ENCODE measurements at regions not wholly inside any gene's neighbourhood (a gene's known extent, or its start where the extent isn't known, plus 50 kb on each side); places are given as distances from the start of the nearest gene placed in this dataset.

DNA sequence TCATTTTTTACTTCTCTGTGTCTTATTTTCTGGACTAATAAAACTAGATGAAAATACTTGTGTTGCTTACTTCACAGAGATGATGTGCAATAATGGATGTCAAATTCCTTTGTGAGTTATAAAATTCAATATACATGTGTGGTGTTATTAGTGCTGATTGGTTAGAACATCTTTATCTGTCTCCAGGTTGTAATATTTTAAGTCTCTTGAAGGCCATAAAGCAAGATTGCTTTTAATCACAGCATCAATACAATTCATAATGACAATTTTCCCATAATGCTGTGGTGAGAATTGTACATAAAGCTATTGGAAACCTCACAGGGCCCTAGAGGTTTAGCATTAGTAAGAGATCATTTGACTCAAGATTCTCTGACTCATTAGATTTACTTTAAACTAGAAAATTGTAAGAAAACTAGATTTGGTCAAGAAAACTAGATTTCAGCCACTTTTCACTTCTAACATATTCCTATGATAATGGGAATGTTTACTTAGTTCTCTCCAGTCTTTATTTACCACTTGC lies 963.7 kb downstream of the REEP3 start:
- TF ChIP-seq TAF1 (IDR thresholded peaks at IDR 0.05; ENCODE audit: borderline replicate concordance, low read depth, low read length) (no peak), POLR2A (IDR thresholded peaks at IDR 0.05; ENCODE audit: low read depth, low read length) (no peak), POLR2AphosphoS5 (IDR thresholded peaks at IDR 0.05; ENCODE audit: low read depth, low read length) (no peak)

Measured in GM12892 (cell line).